ENCODE measurements at regions not wholly inside any gene's neighbourhood (a gene's known extent, or its start where the extent isn't known, plus 50 kb on each side); places are given as distances from the start of the nearest gene placed in this dataset.
A peak's percentile ranks its signal among the peaks of the same experiment; 100 is the strongest.

DNA sequence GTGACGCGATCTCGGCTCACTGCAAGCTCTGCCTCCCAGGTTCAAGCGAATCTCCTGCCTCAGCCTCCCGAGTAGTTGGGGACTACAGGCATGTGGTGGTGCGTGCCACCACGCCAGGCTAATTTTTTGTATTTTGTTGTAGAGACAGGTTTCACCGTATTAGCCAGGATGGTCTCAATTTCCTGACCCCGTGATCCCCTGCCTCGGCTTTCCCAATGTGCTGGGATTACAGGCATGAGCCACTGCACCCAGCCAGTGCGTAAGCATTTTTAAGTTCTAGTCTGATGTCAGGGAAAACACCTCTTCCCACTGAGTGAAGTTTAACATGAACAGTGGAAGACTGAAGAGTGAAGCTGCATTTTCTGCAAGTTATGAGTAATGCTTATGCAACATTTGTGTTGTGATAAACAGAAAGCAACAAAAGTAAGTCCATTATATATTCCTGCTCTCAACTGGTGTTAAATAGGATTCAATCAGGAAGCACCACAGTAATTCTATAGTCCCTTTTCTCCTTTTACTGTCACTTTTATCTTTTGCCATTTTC, 1219.8 kb upstream of the RAG2 start:
- no peak for TF ChIP-seq CTCF (IDR thresholded peaks at IDR 0.05; ENCODE audit: low read depth, low read length)
- in situ Hi-C loops (cut with HindIII; ENCODE audit: low sequenced_read_pairs): no loop called here
- DNase-seq (ENCODE audit: low read depth, low spot score): no peak
- no peak overlapping the region for H3K4me3 ChIP-seq (ENCODE audit: low read depth, low read length)

GRCh38 chr11:37812281-37812880, 1214.3 kb upstream of the RAG2 start:
- no peak for TF ChIP-seq CTCF (IDR thresholded peaks at IDR 0.05; ENCODE audit: low read depth, low read length)
- H3K4me3 ChIP-seq (ENCODE audit: low read depth, low read length): no peak overlapping the region
- in situ Hi-C loops (cut with HindIII; ENCODE audit: low sequenced_read_pairs): no loop called here
- no peak for DNase-seq (ENCODE audit: low read depth, low spot score)

DNA sequence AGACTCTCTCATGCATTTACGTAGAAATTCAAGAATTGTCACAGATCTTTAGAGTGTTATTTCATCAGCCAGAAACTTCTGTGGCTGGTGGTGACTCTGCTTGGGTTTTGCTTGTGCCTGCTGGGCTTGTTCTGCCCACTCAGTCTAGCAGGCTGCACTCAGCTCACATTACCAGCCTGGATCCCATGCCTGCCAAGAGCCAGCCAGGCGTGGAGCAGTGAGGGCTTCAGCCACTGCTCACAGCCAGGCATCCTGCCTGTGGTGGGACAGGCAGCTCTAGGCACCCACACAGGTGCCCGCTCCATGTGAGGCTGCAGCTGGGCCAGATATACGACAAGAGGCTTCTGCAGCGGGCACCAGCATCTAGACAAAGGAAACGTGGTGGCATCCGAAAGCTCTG, 1213.3 kb upstream of the RAG2 start:
- H3K4me3 ChIP-seq (ENCODE audit: low read depth, low read length): no peak overlapping the region
- DNase-seq (ENCODE audit: low read depth, low spot score): no peak
- in situ Hi-C loops (cut with HindIII; ENCODE audit: low sequenced_read_pairs): no loop called here
- TF ChIP-seq CTCF (IDR thresholded peaks at IDR 0.05; ENCODE audit: low read depth, low read length): no peak

GRCh38 chr11:37804666-37805065, 1206.6 kb upstream of the RAG2 start:
- no peak overlapping the region for H3K4me3 ChIP-seq (ENCODE audit: low read depth, low read length)
- no peak for TF ChIP-seq CTCF (IDR thresholded peaks at IDR 0.05; ENCODE audit: low read depth, low read length)
- no peak for DNase-seq (ENCODE audit: low read depth, low spot score)
- in situ Hi-C loops (cut with HindIII; ENCODE audit: low sequenced_read_pairs): no loop called here

DNA sequence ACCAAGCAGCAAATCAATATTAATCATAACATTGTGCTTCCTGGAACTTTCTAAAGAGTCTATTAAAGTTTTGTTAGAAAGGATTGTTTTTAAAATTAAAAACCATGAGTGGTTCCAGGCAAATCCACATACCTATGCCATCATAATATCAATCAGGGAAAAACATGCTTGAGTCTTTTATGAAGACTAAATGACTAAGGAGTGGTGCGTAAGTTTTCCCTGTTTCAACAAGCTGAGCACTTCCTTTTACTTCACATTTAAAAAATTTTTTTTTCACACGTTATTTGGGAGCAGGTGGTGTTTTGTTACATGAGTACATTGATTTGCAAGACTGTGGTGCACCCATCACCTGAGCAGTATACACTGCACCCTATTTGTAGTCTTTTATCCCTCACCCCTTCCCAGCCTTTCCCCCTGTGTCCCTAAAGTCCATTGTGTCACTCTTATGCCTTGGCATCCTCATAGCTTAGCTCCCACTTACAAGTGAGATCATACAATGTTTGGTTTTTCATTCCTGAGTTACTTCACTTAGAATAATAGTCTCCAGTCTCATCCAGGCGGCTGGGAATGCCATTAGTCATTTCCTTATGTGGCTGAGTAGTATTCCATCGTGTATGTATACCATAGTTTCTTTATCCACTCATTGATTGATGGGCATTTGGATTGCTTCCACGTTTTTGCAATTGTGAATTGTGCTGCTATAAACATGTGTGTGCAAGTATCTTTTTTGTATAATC, 1190.3 kb upstream of the RAG2 start:
- no peak for TF ChIP-seq CTCF (IDR thresholded peaks at IDR 0.05; ENCODE audit: low read depth, low read length)
- H3K4me3 ChIP-seq (ENCODE audit: low read depth, low read length): no peak overlapping the region
- peak; percentile 89 for DNase-seq (ENCODE audit: low read depth, low spot score)
- in situ Hi-C loops (cut with HindIII; ENCODE audit: low sequenced_read_pairs): no loop called here

GRCh38 chr11:37786214-37786755, 1188.2 kb upstream of the RAG2 start:
- peak; percentile 76 for DNase-seq (ENCODE audit: low read depth, low spot score)
- in situ Hi-C loops (cut with HindIII; ENCODE audit: low sequenced_read_pairs): no loop called here
- no peak overlapping the region for H3K4me3 ChIP-seq (ENCODE audit: low read depth, low read length)
- no peak for TF ChIP-seq CTCF (IDR thresholded peaks at IDR 0.05; ENCODE audit: low read depth, low read length)
